Right forelimb (tissue), 1 donor: ENCODE measurements at regions not wholly inside any gene's neighbourhood (a gene's known extent, or its start where the extent isn't known, plus 50 kb on each side); places are given as distances from the start of the nearest gene placed in this dataset.

ENCODE experiments used
- DNase-seq: peaks from one replicate; pipeline ENCODE4 v3.0.0-alpha.2; 2018

DNA sequence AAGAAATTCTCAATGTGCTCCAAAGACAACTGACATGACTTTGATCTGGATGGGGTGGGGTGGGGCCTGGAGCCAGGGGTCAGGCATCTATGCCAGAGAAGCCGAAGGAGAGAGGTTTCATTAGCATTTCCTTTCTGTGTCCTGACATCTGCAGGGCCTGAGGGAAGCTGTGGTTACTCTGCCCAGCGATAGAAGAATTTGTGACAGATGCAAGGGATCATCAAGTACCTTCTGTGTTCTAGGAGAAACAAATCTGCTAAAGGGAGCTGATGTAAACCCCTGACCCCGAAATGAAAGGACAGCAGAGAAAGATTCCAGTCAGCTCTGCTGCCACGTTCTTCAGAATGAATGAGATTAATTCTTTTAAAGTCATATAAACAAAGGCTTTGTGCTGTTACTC lies 335.7 kb downstream of the PRELID2 start:
- DNase-seq = no peak

DNA sequence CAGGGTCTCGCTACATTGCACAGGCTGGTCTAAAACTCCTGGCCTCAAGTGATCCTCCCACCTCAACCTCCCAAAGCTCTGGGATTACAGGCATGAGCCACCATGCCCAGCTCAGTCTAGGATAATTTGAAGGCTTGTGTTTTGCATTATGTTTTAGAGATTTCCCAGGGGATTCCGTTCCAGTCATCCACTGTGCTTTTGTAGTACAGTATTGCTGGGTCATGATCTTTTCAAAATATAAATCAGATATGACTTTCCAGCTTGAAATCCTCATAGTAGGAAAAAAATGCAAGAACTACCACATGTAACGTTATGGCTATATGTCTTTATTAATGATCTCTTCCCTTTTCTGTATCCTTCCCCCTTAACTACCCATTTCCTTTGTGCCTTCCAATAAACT lies 338.1 kb downstream of the PRELID2 start:
- no peak for DNase-seq

DNA sequence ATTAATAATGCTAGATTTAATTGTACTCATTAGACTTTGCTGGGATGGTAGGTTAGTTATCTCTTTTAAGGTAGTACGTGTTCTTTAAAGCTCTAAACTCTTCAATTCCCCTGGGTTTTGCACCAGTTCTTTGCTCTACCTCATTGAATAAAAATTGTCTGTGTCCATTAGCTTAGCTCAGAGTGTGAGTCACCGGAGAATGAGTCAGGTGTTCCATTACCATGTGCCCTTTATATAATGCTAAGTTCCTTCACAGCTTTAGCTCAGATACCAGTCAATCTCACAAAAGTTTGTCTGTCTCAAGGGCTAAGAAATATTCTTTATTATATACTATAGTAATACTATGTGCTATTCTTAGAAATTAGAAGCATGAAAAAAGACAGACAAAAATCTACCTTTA lies 339.4 kb downstream of the PRELID2 start:
- no peak for DNase-seq

DNA sequence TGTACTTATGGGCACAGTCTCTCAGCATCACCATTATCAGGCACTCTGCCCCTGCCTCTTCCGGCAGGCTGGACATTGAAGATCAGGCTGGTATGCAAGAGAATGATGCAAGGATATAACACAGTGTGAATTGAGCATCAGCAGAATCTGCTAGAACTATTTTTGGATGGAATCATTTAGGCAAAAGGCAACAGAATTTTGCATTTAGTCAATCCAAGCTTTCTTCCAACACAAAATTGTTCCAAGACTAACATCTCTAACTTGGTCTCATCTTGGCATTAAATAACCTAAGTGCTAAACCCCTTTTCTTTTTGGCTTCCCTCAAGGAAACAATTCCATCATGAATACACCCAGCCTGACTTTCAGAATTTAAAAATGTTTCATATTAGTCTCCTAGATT lies 339.9 kb downstream of the PRELID2 start:
- no peak for DNase-seq

DNA sequence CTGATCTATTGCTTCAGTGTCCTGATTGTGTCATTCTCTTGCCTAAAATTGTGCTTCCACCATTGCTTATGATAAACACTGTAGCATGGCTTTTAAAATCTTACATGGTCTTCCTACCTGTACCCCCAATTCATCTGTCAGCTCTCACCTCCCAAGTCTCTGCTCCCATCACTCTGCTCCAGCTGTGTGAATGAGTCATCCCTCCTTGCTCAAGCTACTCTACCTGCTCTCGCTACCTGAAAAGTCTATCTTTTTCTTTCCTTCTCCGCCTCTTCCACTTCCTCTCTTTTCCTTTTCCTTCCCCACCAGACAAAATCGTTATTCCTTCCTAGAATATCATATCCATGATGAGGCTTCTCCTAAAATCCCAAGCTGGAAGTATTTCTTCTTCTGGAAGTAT lies 341.7 kb downstream of the PRELID2 start:
- DNase-seq = no peak

DNA sequence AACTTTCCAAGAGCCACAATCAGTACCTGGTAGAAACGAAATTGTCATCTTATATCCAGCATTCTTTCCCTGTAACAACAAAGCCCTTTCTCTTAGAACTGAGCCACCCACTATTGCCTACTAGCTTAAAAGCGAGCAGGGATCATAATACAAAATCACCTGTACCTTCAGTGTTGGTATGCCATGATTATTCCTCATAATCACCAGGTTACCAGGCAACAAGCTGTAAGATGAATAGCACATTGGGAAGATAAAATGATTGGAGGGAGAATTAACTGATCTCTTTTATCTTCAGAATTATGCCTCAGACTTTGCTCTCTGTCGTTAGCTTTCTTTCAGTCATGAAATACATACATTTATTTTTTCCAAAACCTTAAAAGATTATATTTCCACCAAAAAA lies 345.6 kb downstream of the PRELID2 start:
- no peak for DNase-seq

DNA sequence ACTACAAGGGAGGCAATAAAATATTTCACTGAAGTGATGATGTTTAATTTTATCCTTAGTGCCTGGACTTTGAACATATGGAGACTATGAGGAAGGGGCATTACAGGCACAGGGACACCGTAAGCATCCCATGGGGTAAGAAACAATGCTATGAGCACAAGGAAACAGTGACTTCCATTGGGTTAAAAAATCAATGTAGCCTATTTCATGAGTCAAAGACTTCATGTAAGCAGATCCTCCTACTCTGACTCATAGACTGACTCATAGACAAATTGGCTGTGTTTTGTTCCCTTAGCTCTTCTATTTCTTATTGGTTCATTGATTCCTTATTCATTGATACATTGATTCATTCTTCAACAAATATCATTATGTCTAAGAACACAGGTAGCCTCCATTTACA lies 351.0 kb downstream of the PRELID2 start:
- no peak for DNase-seq

DNA sequence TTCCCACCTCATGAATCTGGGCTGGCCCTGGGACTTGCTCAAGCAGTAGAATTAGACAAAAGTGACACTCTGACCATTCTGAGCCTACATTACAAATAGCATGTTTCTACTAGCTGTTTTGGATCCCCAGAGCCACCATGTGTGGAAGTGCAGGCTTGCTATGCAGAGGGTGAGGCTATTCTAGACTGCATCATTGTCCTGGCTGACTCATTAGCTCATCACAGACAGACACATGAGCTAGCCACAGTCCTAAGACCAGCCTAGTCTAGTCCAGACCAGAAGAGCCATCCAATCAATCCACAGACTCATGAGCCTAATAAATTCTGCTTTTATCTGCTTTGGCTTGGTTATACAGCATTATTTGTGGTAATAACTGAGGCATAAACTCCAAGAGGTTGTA lies 351.9 kb downstream of the PRELID2 start:
- no peak for DNase-seq

DNA sequence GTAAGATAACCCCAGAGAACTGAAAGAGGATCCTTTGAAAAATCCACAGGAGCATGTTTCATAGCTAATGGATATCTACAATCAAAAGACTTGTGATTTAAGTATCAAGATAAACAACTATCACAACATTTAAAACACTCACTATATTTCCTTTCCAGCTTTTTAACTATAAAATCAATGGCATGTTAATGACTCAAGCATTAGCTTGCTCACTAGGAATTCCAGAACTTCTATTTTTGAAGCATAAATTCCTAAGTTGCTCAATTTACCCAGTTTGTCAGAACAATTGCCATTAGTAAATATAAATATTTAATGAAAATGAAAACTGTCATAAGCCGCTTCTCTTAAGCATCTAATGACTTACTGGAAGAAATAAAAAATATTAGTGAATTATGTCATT lies 355.3 kb downstream of the PRELID2 start:
- DNase-seq = no peak

DNA sequence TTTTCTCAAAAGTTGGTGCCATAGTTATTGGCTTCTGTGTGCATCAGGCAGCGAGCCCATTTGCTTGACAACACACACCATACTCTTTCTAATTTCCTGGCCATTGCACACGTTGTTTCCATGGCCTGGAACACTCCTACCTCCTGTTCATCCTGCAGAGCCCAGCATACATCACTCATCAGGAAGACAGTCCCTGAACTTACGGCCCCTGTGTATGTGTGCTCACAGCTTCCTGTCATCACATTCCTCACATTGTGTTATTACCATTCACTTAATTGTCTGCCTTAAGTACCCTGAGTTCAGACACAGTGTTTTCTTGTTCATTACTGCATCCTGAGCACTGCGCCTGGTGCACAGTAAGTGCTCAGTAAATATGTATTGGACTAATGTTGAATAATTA lies 355.9 kb downstream of the PRELID2 start:
- DNase-seq = no peak

DNA sequence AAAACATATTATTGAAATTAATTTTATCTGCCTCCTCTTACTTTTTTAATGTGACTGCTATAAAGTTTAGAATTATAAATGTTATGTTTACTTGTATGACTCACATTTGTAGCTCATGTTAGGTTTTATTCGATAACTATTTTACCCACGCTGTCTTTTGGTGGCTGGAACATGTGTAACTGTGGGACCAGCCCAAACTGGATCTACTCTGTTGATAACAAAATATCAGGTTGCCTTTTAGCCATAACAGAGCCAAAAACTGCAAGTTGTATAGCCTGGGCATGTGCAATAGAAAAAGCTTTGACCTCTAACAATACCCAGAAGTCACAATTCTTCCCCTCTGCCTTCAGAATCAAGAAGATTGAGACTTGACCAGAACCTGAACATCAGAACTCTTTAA lies 356.5 kb downstream of the PRELID2 start:
- no peak for DNase-seq

DNA sequence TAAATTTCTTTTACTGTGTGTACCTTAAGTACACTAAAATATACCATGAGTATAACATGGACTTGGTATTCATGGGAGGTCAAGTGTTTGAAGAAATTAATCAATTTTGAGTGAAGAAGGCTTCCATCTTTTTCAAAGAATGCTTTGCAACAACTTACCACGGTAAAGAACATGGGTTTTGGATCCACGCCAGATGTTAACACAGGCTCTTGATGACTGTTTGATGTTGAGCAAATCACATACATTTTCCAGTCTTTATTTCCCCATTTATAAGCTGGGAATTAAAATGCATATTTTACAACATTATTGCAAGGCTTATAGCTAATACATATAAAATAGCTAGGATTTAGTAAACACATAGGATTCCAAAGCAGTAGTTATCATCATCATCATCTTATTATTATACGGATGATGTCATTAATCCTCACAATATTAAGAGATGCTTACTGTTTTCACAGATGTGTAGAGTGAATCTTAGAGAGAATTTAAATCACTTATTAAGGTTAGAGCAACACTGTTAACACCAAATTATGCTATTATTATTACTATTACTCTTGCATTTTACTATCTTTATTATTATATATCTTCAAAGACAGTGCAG lies 362.0 kb downstream of the PRELID2 start:
- no peak for DNase-seq

DNA sequence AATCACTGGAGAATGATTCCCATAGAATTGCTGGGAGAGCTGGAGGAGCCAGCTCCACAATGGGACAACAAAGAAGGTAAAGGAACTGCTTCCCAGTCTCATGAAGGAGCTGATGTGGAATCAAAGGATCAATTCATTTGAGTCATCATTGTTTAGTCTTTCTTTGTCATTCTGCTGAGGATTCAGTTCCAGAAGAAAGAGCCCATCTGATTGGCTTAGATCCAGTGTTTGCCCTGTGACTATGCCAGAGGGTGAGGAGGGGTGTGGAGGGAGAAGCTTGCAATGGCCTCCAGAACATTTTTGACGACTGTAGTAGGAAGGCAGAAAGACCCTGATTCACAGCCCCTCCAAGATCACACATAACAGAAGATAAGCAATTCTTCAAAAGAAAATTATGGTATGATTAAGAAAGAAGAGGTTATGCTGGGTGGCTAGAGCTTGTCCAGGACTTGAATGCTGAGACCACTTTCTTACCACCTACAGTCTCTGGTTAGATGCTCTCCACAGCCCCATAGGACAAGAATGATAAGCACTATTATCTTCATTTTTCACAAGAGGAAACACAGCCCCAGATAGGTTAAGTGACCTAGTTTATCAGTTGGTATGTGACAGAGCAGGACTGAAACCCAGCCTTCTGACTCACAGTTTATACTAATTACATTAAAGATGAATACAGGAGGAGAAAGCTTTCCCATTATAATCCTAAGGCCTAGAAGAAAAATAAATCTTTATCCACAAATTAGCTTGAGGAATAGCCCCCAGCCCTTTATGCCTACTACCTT lies 363.1 kb downstream of the PRELID2 start:
- no peak for DNase-seq

DNA sequence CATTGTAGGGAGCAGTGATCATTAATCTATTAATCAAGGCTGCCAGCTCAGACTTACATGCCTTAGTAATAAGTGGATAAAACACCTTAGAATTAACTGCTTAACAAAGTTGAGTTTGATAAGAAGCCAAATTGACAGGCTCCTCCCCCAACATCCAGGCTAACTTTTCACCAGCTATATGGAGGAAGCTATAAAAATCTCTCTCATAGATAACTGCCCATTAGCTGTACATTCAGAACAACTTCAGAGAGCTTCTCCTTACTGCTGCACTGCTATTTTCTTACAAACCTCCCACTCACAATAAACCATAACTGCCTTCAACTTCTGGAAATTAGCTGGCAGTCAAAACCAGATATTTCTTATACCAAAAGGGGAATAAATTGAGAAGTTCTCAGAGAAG lies 364.1 kb downstream of the PRELID2 start:
- no peak for DNase-seq

DNA sequence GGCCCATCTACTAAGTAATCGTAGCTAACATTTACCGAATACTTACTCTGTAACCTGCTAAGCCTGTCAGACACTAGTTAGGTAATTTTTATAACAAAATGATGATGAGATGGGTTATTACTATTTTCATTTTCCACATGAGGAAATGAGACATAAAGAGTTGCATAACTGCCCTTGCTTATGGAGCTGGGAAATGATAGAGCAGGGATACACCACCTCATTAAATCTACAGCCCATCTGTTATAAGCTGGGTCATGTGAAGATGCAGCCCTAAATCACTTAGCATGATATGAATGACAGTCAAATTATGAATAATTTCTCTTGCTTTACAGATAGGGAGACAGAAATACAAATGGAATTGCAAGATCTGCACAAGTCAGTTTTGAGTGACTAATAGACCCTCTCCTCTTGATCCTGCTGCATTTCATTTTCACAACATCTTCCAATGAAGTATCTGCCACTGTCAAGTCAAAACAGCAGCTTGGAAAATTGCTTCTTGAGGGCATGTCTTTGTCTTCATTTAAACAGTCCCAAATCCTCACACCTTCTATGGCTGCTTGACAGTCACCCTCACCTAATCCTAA lies 364.7 kb downstream of the PRELID2 start:
- DNase-seq = no peak

DNA sequence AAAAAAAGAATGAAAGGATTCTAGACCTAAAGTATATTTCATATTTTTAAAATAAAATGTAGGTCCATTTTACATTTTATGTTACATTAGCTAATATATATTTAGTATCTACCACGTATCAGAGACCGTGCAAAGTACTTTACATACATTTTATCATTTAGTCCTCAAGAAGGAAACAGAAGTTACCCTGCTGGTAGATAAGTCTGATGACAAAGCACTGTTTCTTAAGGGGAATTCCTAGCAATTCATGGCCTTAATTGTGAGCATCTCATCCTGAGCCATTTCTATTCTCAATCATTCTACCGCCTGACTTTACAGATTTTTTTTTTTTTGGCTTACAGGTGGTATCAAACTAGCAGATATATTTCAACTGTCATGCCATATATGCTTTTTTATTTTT lies 367.7 kb downstream of the PRELID2 start:
- DNase-seq = no peak

DNA sequence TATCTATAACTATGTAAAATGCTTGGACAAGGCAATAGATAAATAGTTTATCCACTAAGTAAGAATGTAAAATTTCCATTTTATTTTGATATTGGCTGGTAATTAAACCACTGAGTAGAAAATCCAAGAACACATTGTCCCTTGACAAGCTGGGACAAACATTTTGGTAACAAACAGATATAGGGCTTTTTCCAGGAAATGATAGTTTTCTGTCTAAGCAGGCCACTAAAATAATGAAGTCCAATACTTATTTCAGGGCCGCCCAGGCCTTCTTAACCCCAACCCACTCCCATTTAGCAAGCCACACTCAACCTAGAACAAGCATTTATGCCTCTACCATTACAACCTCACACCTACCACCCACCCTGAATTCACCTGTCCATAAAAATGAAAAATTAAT lies 368.6 kb downstream of the PRELID2 start:
- no peak for DNase-seq

DNA sequence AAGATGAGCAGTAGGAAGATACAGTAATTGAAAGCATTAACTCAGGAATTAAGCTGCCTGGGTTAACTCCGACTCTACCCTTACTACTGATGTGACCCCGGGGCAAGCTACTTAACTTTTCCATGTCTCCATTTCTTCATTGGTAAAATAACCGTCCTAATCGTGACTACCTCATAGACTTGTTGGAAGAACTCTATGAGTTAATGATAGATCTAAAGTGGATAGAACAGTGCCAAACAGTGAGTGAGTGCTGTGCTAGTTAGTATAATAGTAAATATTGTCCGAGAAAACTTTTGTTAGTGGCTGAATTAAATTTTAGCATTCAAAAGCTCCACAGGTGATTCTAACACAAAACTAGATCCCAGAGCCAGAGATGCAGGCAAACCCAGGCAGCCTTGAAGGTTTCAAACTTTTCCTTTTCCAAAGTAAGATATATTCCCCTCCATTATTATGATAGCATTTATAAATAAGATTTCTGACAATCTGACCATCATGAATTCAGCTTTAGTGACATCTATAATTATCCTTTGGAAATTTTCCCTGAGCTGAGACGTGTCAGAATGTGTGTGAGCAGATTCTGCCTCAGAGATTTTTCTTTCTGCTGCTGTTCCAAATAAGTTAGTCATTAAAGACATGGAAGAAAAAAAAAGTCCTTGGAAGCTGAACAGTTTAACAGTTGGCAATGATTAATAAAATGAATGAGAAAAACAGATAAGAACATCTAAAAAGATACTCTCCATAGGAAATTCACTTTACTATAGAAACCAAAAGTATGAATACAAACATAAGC lies 369.5 kb downstream of the PRELID2 start:
- DNase-seq = no peak

DNA sequence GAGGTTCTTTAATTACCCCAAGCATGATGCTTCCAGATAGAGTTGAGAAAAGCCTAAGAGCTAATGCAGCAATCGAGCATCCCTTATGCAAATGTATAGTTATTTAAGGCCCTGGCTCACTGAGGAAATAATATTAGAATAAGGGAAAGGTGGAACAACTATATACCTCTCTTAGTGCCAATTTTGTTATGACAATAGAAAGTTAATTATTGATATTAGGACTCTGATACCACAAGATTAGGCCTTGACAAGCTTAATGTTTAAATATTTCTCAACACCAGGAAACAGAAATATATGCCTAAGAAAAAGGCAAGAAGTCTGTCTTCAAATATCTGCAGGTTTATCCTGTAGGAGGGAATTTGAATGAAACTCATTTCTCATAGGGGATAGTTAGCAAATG lies 371.0 kb downstream of the PRELID2 start:
- DNase-seq = no peak

DNA sequence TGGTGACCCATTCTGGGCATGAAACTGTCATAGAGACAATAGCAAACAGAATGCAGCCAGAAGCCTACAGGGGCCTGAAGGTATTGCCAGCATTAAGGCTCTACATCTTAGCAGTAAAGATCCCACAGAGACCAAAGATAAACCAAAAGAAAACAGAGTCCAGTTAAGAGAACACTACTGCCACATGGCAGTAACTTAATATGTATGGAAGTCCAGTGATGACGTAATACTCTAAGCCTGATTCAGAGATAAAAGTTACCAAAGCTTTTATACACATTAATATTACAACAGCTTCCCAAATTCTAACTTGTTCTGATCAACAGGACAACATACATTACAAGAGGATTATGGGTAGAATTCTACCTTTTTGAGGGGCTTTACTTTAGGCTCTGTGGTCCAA lies 371.5 kb downstream of the PRELID2 start:
- no peak for DNase-seq

DNA sequence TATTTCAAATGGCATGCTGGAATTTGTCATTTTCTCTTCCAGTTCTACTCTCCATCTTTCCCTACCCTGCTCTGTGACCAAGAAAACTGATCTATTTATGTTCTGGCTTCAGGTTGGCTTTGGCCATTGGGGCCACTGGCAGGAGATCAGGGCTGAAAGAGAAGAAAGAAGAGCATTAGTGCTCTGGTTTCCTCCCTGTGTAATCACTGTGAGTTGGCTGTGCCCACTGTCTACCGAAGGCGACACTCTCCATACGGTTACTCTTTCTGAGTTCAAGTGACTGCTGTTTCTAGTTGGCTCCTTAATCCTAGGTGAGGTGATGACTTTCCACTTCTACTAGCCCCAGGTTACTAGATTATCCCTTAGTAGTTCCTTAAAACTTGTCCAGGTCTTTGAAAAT lies 372.6 kb downstream of the PRELID2 start:
- DNase-seq = no peak

DNA sequence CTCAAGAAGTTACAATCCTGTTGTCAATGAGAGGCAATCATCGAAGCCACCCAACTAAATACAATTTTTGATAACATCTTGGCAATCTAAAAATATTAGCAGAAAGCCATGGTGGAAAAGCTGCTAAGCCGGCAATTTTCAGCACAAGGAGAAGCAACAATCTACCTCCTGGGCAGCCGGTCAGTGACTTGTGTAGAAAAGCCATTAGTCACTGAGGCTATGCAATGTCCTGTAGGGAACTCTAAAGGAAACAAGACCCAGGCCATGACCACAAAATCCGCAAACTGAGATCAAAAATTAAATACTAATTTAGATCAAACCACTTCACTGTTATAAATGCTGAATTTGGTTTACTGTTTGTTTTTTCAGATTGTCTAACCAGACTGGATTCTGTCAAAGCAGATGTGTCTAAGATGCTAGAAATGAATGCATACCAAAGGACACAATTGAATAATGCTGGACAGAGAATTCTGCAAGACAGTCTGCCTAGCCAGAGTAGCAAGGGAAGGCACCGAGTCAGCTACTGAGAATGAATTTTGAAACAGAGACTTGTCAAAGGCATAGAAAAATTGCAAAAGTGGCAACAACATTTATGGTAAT lies 384.8 kb downstream of the PRELID2 start:
- no peak for DNase-seq

DNA sequence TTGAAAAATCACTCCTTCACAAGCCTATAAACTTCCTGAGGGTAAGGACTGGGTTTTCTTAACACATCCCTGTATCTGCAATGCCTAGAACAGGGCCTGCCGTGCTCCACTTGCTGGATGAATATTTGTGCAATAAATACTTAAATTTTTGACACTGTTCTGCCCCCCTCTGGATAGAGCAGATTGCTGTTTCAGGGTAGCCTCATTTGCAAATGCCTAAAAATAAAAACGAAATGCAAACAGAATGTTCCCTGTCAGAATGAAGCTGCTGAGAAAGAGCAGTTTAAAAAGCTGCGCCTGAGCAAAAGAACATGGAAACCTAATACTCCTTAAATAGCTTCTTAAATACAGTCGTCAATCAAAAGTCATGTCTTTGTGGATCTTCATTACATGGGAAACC lies 385.3 kb downstream of the PRELID2 start:
- no peak for DNase-seq
